NCI-H187 treated with DMSO at 0.1 percent for 48 hours (cell line): ENCODE measurements at regions not wholly inside any gene's neighbourhood (a gene's known extent, or its start where the extent isn't known, plus 50 kb on each side); places are given as distances from the start of the nearest gene placed in this dataset.
A peak's percentile ranks its signal among the peaks of the same experiment; 100 is the strongest.

ENCODE experiments used
- DNase-seq: peaks from one replicate; lab custom pipeline; 2025; lab: John Stamatoyannopoulos, UW

DNA sequence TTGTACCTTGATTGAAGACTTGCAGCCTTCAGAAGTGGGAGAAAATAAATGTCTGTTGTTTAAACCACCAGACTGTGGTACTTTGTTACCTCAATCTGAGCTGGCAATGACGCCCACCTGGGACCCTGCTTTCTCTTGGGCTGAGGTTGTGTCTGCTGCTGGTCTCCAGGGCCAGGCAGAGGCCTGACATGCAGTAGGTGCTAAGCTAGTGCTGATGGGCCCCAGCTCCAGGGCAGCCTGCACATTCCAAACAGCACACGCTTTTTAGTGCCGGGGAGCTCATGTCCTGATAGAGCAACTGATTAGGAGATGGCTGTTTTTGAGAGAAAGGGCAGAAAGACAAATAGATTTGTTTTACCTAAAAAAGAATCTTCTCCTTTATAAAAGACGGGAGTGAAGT, 664.0 kb upstream of the HS6ST1 start:
- no peak for DNase-seq

DNA sequence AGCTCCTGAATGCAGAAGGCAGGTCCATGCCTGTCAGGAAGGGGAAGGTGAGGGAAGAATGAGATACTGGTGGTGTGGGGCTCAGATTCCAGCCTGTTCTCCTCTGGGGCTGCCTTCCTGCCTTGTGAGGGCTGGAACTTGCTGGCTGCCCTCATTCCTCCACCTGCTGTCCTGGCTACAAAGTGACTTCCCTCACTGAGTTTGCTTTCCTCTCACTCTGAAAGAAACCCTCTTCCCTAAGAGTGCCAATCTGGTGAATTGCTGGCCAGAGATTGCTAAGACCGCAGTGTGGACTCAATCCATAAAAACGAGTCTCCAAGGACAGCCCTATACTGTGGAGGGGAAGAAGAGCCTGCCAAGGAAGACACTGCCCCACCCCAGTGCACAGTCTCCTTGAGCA, 664.4 kb upstream of the HS6ST1 start:
- DNase-seq: no peak

DNA sequence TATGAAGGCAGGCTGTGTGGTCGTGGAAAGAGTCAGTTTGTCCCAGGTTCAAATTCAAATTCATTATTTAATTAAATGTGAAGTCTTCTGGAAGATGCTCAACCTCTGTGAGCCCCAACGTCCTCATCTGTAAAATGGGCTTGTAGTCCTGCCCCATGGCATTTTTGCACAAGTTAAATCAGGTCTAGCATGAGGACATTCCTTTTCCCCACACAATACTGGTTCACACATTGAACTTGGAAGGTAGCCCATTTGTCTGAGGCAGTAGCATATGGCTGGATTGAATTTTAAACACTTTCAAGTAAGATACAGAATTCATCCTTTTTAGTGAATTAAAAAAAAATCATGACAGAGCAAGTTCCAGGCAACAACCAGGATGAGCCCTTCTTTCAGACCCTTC, 665.4 kb upstream of the HS6ST1 start:
- DNase-seq: no peak

DNA sequence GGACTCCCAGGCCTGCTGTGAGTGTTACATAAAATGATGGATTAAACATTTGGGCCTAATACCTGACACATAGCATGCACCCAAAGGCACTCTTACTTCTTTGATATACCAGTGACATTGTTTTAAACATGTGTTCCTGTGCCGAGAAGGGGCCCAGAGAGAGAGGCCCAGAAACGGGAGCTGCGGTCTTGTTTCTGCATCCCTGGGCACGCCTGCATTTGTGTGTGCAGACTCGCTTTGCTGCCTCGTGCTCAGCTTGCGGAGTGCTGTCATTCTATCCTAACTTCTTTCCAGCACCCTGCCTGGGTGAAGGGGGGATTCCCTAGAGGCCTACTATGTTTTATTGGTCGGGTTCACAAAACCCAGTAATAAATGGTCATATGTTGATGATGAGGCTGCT, 666.2 kb upstream of the HS6ST1 start:
- no peak for DNase-seq

DNA sequence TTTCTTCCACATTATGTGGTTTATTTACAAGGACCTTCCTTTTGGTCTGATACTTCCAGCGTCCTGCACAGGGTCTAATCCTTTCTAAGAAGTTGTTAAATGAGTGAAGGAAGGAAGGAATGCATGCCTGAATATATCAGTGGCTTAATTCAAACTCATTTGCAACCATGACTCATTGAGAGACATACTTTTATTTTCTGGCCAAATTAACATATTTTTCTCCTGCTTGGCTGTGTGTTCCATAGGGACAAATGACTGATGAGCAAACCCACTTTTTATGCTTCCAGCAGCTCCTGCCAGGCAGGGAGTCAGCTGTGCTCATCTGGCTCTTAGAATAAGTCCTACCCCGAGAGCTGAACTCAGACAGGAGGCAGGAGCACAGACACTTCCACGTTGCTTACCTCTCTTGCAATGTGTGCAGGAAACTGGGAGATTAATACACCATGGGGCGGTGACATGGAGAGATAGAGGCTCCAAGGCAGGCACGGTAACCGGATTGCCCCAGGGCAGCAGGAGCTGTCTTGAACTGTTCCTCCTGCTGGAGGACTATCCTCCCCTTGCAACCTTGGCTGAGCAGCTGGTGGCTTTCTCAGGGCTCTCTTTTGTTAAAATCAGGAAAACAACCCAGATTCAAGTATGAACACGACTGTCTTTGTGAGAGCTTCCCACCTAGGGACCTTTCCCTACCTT, 667.5 kb upstream of the HS6ST1 start:
- no peak for DNase-seq

DNA sequence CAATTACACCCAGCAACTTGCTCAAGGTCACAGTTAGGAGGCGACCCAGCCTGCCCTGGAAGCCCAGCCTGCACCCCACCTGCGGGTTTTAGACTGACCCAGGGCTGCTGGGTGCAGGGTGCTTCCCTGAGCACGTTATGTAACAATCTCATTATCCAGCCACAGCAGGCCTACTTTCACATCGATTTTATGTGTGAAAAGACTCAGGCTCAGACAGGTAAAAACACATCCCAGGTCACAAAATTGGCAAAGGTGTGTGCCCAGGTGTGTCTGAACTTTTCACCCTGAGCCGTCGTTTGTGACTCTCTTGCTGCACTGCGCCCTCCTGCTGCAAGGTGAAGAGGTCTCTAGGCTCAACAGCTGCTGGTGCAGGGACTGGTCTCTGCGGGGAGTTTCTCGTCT, 668.2 kb upstream of the HS6ST1 start:
- no peak for DNase-seq

DNA sequence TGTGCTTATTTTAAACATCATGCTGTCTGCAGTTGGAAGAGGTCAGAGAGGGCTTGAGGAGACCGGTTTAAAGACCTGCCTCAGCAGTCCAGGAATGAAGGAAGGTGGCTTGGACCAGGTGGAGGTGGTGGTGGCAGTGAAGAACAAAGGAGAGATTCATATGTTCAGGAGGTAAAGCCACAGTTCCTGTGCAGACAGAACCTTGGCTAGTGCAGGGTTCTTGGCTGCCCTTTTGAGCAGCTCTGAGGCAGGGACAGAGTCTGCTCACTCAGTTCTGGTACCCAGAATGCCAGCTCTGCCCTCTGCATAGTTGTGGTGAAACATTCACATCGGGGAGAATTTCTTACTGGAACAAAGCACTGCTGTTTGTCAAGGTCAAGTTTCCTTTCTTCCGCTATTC, 669.7 kb upstream of the HS6ST1 start:
- no peak for DNase-seq

DNA sequence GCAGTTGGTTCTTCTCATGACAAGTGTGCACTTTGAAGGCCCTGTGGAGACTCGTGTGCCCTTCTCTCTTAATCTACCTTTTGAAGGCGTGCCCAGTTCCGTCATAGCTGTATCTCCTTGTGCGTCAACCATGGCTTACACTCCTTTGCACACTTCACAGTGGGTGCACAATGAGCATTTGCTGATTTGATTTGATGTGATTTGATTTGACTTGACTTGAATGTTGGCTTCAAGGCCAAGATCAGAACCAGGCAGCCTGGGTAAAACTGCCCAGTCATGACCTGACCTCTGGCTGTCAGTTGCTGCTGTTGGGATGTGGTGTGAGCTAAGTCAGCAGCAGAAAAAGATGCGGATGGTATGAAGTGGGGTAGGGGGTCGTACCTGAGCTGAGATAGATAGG, 670.3 kb upstream of the HS6ST1 start:
- DNase-seq: no peak

DNA sequence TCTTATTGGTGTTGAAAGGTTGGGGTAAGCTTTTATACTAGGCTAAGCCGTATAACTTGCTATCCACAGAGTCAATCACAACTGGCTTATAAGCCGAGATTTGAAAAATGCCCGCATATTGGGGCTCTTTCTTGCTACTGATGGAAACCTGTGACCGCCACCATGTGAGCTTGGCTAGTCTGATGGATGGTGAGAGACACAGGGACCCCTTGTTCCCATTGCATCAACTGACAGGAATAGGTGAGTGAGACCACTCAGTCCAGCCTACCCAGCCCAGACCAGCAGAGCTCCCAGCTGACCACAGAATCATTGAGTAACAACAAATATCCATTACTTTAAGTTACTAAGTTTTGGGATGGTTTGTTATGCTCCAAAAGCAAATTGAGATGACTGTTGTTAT, 676.4 kb upstream of the HS6ST1 start:
- DNase-seq: no peak

DNA sequence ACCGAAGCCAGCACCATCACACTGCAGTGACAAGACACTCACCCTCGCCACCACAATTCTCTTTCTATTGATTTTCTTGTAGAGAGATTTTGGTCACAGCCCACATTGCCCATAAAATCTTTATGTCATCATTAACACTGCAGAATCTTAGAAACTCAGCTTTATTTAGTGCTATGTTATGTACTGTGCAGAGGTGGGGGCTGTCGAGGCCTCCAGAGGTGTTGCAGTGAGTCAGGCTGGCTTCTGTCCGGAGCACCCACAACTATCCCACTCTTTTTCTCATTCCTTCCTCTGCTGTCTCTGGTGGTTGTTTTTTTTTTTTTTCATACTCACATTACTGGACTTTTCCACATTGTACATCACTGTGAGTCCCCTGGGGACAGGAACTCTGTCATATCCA, 677.4 kb upstream of the HS6ST1 start:
- no peak for DNase-seq

DNA sequence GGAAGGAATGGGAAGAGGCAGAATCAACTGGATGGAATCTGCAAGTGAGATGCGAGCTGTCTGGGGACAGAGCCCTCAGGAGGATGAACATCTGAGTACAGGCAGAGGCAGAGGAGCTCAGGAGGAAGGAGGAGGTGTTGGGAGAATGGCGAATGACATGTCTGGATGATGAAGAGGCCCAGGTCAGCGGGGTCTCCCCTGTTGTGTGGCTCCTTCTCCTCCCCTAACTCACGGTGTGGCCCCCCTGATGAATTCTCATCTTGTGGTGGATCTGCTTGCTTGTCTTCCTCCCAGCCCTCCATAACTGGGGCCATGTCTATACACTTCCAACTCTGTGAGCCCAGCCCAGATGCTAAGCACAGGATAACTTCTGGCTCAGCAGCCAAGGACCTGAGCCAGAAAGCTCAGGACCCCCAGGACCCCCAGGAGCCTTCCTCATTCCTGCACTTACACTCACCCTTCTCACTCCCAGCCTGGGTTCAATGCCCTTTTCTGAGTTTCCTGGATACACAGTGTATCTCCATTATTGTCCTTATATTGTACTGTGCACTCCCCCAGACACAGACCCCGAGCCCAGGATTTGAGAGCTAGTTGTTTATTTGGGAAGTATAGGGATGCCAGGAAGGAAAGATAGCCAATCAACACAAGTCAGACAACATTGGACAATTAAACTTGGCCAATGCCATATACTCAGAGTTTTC, 678.6 kb upstream of the HS6ST1 start:
- DNase-seq: no peak

DNA sequence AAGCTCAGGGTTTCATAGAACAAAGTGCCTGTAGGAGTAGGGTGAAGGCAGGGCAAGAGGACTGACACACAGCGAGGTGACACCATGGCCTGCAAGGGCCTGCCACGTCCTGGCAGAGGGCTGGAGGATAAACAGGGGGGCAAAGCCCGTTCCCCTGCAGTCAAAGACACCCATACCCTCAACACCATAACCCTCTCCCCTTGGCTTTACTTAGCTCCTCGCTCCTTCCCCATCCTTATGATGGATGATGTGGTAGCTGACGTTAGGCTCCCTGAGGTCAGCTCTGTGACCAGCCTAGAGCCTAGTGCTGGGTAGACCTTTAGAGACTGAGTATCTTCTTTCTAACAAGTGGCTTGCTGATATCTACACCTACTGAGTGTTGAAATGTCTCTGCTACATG, 683.3 kb upstream of the HS6ST1 start:
- no peak for DNase-seq

DNA sequence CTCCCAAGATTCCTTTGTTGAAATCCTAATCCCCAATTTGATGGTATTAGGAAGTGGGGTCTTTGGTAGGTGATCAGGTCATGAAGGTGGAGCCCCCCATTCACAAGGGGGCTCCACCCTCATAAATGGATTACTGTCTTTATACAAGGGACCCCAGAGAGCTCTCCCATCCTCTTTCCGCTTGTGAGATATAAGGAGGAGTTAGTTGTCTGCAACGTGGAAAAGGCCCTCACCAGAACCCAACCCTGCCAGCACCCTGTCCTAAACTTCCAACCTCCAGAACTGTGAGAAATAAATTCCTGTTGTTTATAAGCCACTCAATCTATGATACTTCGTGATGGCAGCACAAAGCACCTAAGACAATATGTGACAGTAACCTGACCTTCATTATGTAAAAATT, 684.1 kb upstream of the HS6ST1 start:
- DNase-seq: no peak

DNA sequence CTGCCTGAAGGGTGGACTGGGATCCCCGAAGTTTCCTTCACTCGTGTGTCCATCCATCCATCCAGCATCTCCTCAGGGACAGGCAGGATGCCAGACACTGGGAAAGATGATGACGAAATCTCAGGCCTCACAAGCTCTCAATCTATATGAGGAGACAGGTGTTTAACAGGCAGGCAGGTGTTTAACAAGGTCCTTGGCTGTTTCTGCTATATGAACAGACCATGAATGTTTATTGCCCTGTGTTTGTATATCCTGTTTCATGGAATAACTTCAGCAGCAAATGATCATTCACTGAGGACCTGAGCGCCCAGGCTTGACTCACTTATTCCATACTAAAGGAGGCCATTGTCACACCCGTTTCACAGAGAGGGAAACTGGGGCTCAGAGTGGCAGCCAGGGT, 685.8 kb upstream of the HS6ST1 start:
- DNase-seq: peak; percentile 24

DNA sequence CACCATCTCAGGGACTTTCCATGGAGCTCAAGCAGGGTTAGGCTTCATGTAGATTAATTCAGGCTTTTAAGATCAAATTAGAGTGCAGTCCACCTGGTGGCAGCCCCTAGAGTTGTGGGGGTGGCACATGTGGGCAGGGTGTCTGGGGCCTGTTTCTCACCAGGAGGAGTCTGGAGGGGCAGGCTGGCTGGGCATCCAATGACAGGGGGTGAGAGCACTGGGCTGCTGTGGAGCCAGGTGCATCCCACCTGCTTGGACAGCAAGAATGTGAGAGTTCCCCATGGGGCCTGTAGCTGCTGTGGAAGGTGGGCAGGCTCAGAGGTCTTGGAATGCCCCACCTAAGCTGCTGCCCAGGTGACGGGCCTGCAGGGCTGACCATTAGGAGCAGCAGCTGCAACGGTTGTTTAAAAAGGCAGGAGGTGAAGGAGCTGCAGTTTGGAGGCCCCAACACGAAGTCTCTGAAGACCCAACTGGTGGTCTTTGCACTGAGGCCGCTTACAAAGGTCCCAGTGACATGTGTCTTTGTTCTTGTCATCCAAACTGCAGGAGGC, 686.3 kb upstream of the HS6ST1 start:
- no peak for DNase-seq

DNA sequence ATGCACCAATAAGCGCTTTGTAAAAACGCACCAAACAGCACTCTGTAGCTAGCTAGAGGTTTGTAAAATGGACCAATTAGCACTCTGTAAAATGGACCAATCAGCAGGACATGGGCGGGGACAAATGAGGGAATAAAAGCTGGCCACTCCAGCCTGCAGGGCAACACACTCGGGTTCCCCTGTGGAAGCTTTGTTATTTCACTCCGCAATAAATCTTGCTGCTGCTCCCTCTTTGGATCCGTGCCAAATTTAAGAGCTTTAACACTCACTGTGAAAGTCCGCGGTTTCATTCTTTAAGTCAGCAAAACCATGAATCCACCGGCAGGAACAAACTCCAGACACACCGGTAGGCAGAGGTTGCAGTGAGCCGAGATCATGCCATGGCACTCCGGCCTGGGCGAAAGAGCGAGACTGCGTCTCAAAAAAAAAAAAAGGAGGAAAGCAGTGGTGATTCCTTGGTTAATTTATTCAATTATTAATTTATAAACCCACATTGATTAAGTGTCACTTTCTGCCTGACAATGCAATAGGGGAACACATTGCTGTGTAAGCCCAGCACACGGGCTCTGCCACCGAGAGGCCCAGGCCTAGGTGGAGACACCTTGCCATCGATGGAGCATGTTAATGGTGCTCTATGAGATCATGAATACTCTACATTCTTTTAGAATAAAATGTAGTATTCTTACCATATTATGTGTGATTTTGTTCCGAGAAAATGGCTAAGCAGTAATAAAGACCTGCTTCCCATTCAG, 687.6 kb upstream of the HS6ST1 start:
- DNase-seq: no peak

DNA sequence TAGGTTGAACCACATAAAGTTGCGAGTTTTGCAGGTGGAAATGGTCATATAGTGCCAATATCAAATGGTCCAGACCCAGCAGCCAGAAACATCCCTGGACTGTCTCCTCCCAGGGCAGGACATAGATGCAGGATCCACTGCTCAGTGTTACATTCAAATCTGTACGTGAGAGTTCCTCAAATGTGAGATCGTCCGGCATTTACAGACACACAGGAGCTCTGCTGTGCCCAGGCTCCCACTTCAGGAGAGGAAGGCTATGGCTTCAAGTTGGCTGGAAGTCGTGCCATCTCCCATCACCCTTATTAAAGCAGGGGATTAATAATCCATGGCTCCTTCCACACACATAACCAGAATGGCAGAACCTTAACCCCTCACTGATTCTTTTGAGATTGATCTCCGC, 688.2 kb upstream of the HS6ST1 start:
- no peak for DNase-seq

DNA sequence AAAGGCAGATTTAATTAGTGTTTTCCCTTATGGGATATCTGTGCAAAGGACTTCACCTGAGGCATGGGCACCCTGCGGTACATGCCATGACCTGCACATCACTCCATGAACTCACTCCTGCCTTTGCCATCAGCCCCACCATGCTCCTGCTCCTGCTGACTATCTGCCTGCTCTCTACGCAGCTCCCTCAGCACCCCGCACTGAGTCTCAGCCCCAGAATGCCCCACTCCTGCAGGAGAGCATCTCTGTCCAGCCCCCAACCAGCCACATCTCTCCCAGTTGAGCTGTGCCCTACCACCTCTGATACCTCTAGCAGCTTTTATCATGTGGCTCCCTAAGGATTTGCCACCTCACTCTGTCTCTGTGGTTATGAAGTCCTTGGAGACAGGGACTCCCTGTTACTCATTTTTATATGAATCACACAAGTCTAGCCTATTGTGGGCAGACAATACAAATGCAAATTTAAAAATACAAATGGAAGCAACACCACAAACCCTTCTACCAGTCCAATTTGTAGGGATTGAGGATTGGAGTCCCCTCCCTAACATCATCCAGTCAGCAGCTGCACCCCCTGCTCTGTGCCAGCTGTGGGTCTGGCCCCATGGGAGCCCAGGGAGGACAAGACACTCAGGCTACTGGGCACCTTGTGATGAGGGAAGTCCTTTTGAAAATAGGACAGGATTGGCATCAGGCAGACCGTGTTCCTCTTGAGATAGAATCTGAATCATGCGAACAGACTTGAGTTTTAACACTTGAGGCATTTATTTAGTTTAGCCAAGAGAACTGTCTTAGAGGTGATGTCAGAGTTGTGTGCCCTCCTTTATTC, 689.6 kb upstream of the HS6ST1 start:
- DNase-seq: no peak

DNA sequence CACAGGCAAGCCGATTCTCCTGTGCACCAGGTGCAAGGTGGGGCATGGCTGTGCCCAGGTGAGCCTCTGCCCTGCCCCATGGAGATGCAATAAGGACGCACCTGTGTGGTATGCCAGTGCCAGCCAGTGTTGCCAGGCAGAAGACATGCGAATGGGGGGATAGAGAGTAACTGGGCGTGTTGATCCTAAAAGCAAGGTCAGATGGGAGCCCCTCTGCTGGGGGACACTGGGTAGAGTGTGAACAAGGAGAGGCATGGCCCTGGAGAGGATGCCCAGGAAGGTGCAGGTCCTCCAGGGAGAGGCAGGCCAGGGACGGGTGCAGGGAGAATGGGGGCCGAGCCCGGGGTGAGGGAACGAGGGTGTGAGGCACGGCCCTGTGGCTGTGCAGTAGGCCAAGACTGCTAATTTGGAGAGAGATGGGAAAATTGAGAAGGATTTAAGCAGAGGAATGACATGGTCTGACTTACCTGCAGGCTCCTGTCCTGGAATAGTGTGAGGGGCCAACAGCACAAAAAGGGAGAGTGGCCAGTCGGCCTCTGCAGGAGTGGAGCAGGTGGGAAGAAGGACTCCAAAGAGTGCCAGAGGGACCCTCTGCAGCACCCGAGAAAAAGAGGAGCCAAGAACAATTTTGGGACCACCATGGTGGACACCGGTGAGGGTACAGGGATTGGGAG, 690.4 kb upstream of the HS6ST1 start:
- DNase-seq: no peak

DNA sequence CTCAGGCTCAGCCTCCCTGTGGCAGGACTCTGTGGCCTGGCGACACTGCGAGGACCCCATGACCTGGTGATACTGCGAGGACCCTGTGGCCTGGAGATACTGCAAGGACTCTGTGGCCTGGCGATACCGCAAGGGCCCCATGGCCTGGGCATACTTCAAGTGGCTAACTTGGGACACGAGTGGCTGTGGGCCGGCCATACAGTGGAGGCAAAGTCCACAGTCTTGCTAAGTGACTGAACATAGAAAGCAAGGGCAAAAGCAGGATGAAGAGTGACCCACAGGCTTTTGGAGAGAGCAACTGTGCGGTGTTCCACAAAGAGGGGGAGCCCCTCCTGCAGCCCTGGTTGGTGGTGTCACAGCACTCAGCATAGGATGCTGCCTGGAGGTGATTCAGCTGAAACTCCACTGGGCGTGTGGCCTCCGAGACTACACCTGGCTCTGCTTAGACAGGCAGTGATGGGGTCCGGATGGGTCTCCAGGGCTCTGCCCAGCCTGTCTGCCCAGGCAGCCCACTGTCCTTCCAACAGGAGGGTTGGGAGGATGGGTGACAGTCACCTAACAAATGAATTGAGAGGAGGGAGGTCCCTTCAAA, 691.0 kb upstream of the HS6ST1 start:
- no peak for DNase-seq

DNA sequence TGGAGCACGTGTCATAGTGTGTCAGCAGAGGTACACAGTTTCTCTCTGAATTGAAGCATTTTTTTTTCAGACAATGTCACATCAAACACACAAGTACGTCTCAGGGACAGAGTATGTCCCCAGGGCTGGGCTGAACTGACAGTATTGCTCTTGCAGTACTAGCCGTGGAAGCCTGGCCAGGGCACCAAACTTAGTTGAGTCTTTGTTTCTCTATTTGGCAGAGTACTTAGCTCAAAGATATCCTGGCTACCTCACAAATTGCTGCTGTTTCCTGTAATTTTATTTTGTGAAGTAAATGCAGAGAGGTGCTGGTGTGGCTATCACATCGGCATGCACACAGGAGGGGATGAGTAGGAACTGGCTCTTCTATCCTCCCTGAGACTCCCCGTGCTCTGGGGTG, 691.6 kb upstream of the HS6ST1 start:
- DNase-seq: no peak
